DND-41 (cell line): ENCODE measurements at regions not wholly inside any gene's neighbourhood (a gene's known extent, or its start where the extent isn't known, plus 50 kb on each side); places are given as distances from the start of the nearest gene placed in this dataset.

Experiments used
- CTCF ChIP-seq: IDR thresholded peaks from 2 replicates; pipeline ENCODE4 v1.5.1; 2012; ENCODE audit warnings: borderline replicate concordance, low read length, moderate library complexity, mild to moderate bottlenecking; ENCODE audit not compliant: poor library complexity, severe bottlenecking; ENCODE audit errors: extremely low read depth
- EZH2 ChIP-seq: IDR thresholded peaks from 3 replicates; pipeline ENCODE4 v1.6.1; 2012; ENCODE audit warnings: borderline replicate concordance, low read depth, mild to moderate bottlenecking, moderate library complexity, low read length, inconsistent platforms; ENCODE audit not compliant: severe bottlenecking

- TF ChIP-seq CTCF, result no peak
- TF ChIP-seq EZH2, result no peak
These were observed 369.0 kb downstream of the HINT1 start for GRCh38 chr5:130796032-130796431.
